ENCODE measurements at regions not wholly inside any gene's neighbourhood (a gene's known extent, or its start where the extent isn't known, plus 50 kb on each side); places are given as distances from the start of the nearest gene placed in this dataset.

DNA sequence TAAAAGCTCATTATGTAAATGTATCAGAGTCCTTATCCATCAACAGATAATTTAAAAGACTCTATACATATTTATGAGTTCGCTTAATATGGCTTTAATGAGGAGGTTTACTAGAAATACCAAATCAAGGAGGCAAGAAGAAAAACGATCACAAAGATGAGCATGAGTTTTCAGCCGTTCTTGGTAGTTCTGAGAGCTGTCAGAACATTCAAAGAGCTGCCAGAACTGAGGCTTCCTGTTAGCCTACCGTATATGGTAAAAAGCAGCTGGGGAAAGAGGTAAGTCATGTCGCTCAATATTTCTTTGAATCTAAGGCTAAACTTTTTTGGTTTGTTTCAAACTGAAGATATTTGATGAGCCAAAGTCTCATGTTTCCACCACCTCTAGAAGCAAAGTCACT is 115.3 kb upstream of the PLXNC1 start:
- DNase-seq = no peak

- DNase-seq = no peak
Observed at GRCh38 chr12:94033784-94034183, 114.6 kb upstream of the PLXNC1 start.

DNA sequence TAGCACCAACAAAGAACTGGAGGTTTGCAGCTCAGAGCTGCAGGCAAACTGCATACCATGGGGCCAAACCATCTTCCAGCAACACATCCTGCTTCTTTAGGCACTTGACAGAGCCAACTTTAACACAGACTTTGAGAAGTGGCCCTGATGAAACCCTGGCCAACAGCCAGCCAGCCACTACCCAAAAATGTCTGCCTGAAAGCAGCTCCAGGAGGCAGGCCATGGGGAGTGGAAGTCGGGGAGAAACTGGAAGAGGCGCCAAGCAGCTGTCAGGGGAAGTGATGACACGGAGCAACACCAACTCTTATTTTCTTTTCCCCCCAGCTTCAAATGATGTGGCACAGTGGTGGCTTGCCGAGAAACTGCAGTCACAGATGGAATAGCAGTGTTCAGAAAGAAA is 110.9 kb upstream of the PLXNC1 start:
- no peak for DNase-seq

DNA sequence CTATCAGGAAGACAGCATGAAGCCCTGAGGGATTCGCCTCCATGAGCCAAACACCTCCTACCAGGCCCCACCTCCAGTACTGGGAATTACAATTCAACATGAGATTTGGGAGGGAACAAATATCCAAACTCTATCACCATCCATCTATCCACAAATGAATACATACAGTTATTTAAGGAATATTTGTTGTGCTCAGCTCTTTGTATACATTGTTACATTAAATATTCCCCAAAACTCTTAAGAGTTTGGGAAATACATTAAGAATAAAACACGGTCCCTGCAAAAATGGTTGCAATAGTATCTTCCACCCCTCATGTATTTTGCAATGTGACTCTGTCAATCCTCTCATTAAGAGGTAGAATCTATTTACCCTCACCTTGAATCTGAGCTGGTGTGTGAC is 109.8 kb upstream of the PLXNC1 start:
- no peak for DNase-seq

DNA sequence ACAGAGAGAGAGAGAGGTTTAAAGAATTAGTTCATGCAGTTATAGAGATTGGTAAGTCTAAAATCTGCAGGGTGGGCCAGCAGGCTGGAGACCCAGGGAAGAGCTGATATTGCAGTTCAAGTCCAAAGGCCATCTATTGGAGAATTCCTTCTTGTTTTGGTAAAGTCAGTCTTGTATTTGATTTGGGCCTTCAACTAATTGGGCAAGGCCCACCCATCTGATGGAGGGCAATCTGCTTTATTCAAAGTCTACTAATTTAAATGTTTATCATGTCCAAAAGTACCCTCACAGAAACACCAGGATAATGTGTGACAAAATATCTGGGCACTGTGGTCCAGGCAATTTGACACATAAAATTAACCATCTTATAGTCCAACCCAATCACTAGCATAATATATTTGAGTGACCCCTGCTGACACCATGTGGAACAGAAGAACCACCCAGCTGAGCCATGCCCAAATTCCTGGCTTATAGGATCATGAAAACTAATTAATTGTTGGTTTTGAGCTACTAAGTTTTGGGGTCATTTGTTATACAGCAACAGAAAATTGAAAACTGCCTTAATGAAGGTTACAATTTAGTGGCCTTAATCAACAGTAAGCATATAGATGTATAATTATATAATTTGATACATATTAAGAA is 109.1 kb upstream of the PLXNC1 start:
- DNase-seq = no peak

- no peak for DNase-seq
Observed at GRCh38 chr12:94039914-94040313, 108.5 kb upstream of the PLXNC1 start.

DNA sequence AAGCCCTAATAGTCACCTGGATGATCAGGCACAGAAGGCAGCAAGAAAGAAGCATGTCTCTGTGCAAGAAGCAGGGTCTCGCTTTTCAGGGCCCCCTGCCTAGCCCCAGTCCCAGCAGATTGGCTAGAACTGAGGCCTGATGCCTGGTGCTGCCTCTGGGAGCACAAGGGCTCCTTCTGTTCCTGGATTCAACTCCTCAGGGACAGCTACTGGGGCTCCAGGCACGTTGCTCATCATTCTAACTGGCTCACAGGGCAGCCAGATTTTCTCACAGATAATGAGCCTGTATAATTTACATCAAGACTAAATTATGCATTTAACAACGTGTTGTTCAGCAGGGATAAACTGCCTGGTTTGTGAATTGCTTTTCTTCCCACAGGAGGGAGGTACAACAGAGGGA is 106.5 kb upstream of the PLXNC1 start:
- DNase-seq = no peak

DNA sequence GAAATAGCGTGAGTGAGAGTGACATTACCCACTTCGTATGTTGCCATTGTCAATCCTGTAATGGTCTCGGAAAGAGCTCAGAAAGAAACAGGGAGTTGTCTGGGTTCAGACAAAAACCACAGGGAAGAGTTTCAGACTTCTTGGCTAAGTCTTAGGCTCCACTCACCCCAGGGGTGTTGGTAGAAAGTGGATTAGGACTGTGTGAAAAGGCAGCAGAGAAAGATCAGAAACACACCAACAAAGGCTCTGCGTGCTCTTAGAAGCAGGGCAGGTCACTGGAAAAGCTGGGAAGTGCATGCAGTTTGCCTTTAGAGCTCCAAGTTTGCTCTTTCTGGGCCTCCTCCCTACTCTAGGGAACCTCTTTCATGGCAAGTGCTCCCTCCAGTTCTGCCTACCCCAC is 106.1 kb upstream of the PLXNC1 start:
- DNase-seq = no peak

DNA sequence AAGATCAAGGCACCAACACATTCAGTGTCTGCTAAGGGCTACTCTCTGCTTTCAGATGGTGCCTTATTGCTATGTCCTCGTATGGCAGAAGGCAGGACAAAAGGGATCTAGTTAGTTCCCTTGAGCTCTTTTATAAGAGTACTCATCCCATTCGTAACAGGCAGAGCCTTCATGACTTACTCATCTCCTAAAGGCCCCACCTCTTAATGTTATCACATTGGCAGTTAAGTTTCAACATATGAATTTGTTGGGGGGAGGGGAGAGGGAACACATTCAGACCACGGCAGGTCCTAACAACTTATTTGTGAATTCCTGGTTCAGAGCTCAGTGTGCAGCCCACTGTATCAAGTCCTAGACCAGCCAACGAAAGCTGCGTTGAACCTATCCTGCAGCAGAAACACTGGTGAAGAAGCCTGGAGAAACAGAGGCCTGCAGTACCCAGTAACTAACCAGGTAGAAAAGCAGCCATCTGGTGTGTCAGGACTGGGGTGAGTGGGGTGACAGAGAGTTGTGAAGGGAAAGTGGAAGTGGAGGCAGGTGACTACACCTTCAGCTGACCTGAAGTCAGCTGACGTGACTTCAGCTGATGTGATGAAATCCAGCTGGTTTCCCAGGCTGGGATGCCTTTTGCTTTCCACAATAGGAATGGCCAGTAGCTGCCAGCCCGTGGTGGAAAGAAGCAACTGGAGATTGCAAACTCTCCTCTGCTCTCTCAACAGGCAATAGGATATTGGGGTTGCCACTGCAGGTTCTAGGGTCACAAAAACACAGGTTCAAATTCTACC is 101.6 kb upstream of the PLXNC1 start:
- DNase-seq = no peak

DNA sequence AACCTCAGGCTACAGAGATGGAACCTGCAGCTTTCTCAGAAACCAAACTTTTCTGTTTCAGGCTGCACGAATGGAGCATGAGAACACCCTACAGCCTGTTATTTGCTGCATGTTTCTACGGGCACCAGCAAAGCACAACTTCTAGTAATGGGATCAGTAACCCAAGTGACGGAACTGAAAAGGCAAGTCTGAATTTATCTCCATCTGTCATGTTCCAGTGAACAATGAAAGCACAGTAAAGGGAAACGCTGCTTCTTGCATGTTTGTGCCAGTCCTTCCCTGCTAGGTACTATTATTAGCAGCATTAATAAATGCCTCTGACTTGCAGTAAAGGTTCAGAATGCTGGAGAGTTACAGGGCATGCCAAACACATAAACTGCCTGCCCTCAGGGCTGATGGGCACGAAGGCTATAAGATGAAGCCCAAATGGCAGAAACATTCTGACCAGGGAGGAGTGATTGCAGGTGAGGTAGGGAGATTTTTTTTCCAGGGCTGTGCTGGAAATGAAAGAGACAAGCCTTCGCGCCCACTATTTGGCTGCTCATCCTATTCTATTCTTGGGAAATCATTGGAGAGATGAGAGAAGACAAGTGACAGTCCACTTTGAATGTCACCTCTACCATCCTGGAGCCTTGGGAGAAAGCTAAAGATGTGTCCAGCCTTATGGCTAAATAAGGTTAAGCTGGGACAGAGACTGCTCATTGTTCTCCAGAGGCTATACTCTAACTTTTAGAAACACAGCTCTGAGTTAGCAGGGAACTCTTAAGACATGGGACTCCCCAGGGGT is 100.4 kb upstream of the PLXNC1 start:
- DNase-seq = no peak

- DNase-seq = no peak
Observed at GRCh38 chr12:94048757-94049156, 99.6 kb upstream of the PLXNC1 start.

DNA sequence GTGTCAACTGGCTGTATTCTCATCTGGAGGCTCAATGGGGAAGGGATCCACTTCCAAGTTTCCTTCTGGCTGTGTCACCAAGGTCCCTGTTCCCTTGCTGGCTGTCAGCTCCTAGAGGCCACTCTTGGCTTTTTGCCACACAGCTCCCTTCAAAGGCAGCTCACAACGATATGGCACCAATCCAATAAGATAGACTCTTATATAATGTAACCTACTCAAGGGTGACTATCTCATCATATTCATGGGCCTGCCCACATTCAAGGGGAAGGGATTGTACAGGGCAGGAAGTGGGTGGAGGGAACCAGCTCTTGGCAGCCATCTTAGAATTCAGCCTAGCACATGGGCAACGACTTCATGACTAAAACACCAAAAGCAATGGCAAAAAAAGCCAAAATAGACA is 98.7 kb upstream of the PLXNC1 start:
- DNase-seq = no peak

GRCh38 chr12:94053676-94054075 is 94.7 kb upstream of the PLXNC1 start:
- no peak for DNase-seq

DNA sequence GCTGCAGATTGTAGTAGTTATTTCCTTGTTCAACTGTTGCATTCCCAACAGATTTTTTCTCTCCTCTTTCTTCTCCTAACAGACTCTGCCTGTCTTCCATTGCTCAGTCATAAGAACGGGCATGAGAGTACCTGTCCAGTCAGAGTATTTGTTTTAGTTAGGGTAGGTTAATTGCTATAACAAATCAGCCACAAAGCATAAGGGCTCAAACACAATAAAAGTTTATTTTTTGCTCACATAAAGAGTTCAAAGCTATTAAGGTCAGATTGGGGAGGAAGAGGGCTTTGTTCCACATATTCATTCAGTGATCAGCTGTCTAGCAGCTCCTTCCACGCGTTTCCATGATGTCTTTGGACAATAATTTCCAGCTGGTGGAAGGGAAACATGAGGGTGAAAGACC is 92.8 kb upstream of the PLXNC1 start:
- DNase-seq = no peak

- no peak for DNase-seq
Observed at GRCh38 chr12:94056419-94057158, 91.8 kb upstream of the PLXNC1 start.

DNA sequence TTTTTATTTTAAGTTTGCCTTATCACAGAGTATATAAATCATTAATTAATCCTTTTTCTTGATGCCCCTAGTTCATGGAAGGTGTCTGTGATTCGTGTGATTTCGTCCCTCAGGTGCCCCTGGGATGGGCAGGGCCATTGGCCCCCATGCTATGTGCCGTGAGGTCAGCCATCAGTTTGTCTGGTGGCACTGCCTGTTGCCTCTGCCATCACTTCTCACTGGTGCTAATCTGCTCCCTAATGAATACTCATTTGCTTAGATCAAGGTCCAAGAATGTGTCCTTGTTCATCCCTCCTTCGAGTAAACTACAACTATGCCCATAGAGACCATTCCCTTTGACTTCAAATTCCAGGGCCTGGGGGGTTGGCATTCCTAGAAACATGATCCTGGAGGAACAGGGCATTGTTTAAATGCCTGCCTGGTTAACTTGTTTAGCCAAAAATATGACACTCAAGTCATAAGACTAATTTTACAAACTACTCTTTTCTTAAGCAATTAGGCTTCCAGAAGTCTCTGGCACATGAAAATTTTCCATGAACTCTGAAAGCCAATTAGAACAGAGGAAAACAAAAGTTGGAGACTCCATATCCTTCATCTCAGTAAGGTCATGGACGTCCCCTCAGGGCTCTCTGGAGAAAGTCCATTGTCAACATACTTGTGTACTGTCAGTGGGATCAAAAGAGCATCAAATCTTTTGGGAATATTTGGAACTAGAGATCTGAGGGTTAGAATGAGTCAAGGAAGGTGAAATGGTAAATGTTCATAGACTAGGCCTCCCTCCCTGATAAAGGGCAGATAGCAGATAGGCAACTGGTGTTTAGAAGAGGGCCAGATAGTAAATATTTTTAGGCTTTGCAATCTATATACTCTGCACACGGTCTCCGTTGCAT is 90.9 kb upstream of the PLXNC1 start:
- DNase-seq = no peak

GRCh38 chr12:94059394-94060368 is 88.7 kb upstream of the PLXNC1 start:
- no peak for DNase-seq

DNA sequence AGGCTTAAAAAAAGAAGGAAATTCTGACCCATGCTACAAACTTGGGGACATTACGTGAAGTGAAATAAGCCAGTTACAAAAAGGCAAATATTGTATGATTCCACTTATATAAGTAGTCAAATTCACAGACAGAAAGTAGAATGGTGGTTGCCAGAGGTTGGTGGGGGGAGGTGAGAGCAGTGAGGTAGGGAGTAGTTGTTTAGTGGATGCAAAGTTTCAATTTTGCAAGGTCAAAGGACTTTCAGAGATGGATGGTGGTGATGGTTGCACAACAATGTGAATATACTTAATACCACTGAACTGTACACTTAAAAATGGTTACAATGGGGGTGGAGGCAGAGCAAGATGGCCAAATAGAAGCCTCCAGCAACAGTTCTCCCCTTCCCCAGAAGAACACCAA is 86.2 kb upstream of the PLXNC1 start:
- DNase-seq = no peak

GRCh38 chr12:94062796-94063635 is 85.4 kb upstream of the PLXNC1 start:
- no peak for DNase-seq

DNA sequence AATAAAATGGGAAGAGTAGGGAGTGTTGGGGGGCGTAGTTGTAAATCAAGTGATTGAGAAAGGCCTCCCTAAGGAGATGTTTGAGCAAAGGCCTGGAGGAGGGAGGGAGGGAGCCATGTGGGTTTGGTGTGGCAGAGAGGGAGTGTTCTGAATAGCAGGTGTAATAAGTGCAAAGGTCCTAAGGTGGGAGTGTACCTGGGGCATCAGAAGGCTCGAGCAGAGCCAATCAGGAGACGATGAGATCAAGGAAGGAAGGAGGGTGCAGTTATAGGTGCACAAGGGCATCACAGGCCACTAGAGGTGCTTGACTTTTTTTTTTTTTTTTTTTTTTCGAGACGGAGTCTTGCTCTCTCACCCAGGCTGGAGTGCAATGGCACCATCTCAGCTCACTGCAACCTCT is 77.9 kb upstream of the PLXNC1 start:
- no peak for DNase-seq
